ENCODE measurements at regions not wholly inside any gene's neighbourhood (a gene's known extent, or its start where the extent isn't known, plus 50 kb on each side); places are given as distances from the start of the nearest gene placed in this dataset.
"Not testable (repeated sequence)": the region's sequence is repeated elsewhere in the genome, so short reads cannot be mapped to it uniquely, and the experiment has no call there.

DNA sequence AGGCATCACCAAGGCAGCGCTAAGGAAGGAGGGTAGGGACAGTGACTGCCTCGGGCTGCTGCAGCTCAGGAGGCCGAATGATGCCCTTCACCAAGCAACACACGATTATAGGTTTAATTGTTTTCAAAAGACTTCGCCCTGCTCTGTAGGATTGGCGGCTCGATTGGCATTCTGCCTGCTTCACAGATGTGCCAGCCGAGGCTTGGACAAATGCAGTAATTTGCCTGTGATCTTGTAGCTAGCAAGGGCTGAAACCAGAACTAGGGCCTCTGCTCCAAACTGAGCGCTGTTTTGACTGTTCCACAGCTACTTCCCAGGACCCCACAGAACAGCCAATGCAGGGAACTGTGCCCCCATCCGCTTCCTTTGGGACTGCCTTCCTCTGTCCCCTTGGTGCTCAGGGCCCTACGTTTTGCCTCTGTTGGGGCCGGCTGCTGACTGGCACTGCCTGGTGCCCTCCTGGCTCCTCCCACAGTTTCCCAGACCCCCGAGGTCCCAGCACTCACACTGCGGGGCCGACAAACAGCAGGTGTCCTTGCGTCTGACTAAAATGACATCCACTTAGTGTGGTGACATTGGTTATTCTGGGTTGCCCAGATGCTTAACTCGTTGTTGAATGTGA, 62.6 kb upstream of the EN2 start:
- CTCF ChIA-PET, result interaction anchor here (0.9 kb wide), 1 partner anchor 16 kb away, joined by 3 read pairs; no protein-coding TSS in a partner anchor
- no peak overlapping the region for H3K4me3 Mint-ChIP-seq
- no peaks in the 10 kb centered on the region for H3K9me3 Mint-ChIP-seq (ENCODE audit: low read depth)
- no peaks in the 10 kb centered on the region for H3K36me3 Mint-ChIP-seq
- H3K4me1 Mint-ChIP-seq, result no peaks in the 10 kb centered on the region
- DNase-seq (no peak), ATAC-seq (no peak)
- H3K27me3 Mint-ChIP-seq, result peaks cover 6% of the 10 kb centered on the region
- H3K27ac Mint-ChIP-seq, result no peak overlapping the region

DNA sequence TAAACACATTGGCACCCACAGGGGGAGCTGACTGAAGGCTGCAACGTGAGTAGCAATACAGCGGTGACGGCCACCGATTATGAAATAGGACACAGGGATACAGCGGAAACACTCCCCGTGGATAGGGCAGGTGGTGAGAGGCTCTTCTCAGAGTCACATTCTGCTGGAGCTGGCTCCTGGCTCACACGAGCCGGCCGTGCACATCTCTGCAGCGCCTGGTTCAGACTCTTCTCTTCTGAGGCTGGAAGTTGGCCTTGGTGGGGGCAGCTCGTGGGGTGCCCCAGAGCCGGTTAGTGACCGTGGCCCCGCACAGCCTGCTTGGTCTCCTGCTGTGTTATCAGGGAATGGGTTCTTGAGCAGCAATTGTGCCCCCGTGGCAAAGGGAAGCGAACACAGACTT, 61.3 kb upstream of the EN2 start:
- H3K9me3 Mint-ChIP-seq (ENCODE audit: low read depth), result no peaks in the 10 kb centered on the region
- ATAC-seq, result no peak

DNA sequence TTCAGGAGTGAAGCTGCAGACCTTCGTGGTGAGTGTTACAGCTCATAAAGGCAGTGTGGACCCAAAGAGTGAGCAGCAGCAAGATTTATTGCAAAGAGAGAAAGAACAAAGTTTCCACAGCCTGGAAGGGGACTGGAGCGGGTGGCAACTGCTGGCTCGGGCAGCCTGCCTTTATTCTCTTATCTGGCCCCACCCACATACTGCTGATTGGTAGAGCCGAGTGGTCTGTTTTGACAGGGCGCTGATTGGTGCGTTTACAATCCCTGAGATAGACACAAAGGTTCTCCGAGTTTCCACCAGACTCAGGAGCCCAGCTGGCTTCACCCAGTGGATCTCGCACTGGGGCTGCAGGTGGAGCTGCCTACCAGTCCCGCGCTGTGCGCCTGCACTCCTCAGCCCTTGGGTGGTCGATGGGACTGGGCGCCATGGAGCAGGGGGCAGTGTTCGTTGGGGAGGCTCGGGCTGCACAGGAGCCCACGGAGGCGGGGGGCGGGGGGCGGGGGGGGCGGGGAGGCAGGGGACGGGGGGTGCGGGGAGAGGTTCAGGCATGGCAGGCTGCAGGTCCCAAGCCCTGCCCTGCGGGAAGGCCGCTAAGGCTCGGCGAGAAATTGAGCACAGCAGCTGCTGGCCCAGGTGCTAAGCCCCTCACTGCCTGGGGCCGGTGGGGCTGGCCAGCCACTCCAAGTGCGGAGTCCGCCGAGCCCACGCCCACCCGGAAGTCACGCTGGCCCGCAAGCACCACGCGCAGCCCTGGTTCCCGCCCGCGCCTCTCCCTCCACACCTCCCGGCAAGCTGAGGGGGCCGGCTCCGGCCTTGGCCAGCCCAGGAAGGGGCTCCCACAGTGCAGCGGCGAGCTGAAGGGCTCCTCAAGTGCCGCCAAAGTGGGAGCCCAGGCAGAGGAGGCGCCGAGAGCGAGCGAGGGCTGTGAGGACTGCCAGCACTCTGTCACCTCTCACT, 59.9 kb upstream of the EN2 start:
- not testable (repeated sequence) for H3K9me3 Mint-ChIP-seq (ENCODE audit: low read depth); H3K4me3 Mint-ChIP-seq; ATAC-seq; H3K27me3 Mint-ChIP-seq; H3K36me3 Mint-ChIP-seq; H3K27ac Mint-ChIP-seq; H3K4me1 Mint-ChIP-seq; DNase-seq
- CTCF ChIA-PET, result interaction anchor here (1.6 kb wide), 1 partner anchor 201 kb away, joined by 3 read pairs; no protein-coding TSS in a partner anchor

More for the DNA sequence above, 61.3 kb upstream of the EN2 start:
- Mint-ChIP-seq H3K4me3 (no peak overlapping the region), H3K27me3 (peaks cover 6% of the 10 kb centered on the region), H3K36me3 (no peaks in the 10 kb centered on the region), H3K27ac (no peak overlapping the region), H3K4me1 (no peaks in the 10 kb centered on the region)
- CTCF ChIA-PET, result interaction anchor here (1.6 kb wide), 1 partner anchor 202 kb away, joined by 3 read pairs; no protein-coding TSS in a partner anchor
- DNase-seq, result no peak

DNA sequence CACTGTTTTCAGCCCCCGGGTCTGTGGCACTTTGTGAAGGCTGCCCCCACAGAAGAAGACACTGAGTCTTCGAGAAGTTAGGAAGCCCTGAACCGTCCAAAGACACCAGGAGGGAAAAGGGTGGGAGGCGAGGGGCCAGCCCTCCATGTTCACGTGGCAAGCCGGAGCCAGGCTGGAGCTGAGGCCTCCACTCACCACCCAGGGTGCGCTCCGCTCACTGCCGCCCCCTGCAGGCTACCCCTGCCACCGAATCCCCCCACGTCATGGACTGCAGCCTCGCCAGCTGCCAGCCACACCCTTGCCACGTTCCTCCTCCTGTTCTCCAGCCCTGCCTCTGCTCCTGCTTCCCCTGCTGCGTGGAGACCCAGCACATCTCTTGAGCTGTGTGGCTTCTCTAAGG, 59.0 kb upstream of the EN2 start:
- H3K4me3 Mint-ChIP-seq, result no peak overlapping the region
- no peak overlapping the region for H3K27ac Mint-ChIP-seq
- no peaks in the 10 kb centered on the region for H3K36me3 Mint-ChIP-seq
- CTCF ChIA-PET, result no interaction called here
- ATAC-seq (no peak), DNase-seq (no peak)
- no peaks in the 10 kb centered on the region for H3K4me1 Mint-ChIP-seq
- H3K27me3 Mint-ChIP-seq, result peaks cover 6% of the 10 kb centered on the region
- no peaks in the 10 kb centered on the region for H3K9me3 Mint-ChIP-seq (ENCODE audit: low read depth)

DNA sequence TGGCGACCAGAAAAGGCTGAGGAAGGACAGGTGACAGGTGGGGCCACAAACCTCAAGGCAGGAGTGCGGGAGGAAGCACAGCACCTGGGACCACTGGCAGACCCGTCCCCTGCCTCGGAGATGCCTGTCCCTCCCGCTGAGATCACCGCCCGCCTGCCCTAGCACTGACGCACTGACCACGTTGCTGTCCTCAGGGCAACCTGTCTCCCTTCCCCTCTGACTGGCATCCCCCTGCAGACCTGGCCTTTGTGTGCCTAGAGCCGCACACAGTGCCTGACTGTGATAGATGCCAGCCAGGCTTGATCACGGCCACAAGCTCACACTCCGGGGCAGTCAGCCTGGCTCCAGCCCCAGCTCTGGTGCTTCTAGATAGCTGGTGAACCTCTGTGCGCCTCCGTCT, 58.4 kb upstream of the EN2 start:
- Mint-ChIP-seq H3K9me3 (ENCODE audit: low read depth) (no peaks in the 10 kb centered on the region), H3K4me1 (no peaks in the 10 kb centered on the region), H3K4me3 (no peak overlapping the region), H3K27ac (no peak overlapping the region), H3K36me3 (no peaks in the 10 kb centered on the region), H3K27me3 (peaks cover 9% of the 10 kb centered on the region)
- CTCF ChIA-PET, result no interaction called here
- ATAC-seq (no peak), DNase-seq (no peak)

DNA sequence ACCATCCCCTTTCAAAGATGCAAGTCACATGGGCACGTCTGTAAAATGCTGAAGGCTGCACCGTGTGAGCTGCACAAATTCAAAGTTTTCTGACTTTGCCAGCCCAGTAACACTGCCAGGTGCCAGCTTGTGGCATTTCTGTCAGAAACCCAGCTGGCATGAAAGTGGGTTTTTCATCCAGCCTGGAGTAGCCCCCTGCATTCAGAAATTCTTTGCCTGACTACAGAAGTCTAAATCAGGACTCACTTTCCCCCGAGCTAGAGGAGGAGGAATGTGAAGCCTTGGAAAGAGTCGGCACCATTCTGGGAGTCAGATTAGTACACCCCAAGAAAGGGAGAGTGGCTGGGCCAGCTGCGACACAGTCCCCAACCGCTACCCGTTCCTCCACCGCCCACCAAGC, 56.7 kb upstream of the EN2 start:
- Mint-ChIP-seq H3K27me3 (peaks cover 15% of the 10 kb centered on the region), H3K9me3 (ENCODE audit: low read depth) (no peaks in the 10 kb centered on the region), H3K4me3 (no peak overlapping the region), H3K4me1 (peaks cover 5% of the 10 kb centered on the region), H3K36me3 (no peaks in the 10 kb centered on the region), H3K27ac (no peak overlapping the region)
- CTCF ChIA-PET, result interaction anchor here (0.5 kb wide), 1 partner anchor 119 kb away, joined by 3 read pairs; no protein-coding TSS in a partner anchor
- no peak for ATAC-seq
- no peak for DNase-seq

DNA sequence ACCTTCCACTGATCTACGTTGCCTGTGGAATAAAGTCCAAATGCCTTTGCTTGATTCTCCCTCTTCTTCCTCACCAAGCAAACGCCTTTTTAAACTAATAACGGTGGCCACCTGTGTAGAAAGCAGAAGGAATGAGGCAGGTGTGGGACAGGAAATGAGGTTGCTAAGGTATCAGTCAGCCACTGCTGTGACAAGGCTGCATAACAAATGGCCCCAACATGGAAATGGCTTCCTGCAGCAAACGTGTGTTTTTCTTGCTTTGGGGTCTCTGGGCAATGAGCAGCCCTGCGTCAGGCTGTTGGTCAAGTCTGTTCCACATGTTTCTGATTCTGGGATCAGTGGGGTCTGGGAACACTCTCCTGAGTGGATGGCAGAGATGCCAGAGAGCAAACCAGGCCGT, 56.0 kb upstream of the EN2 start:
- H3K4me1 Mint-ChIP-seq, result peaks cover 7% of the 10 kb centered on the region
- no peak overlapping the region for H3K27ac Mint-ChIP-seq
- H3K9me3 Mint-ChIP-seq (ENCODE audit: low read depth), result no peaks in the 10 kb centered on the region
- H3K4me3 Mint-ChIP-seq, result no peak overlapping the region
- peaks cover 16% of the 10 kb centered on the region for H3K27me3 Mint-ChIP-seq
- ATAC-seq (no peak), DNase-seq (no peak)
- H3K36me3 Mint-ChIP-seq, result no peaks in the 10 kb centered on the region
- CTCF ChIA-PET, result interaction anchor here (0.5 kb wide), 1 partner anchor 119 kb away, joined by 3 read pairs; no protein-coding TSS in a partner anchor

DNA sequence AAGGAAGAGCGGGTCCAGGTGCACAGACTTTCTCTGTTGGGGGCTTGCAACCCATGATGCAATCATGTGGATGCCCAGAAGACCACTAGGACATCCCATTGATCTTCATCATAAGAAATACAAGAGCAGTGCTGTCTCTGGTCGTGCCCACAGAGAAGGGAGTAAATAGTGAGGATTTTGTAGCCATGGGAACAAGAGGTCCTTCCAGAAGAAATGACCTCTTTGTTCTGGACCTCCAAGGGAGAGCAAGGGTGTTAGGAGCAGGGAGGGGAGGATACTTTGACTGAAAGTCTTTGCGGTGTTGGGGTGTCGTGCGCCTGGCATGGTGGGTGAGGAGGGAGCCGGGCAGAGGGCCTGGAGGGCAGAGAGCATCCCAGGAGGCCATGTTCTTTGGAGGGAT, 55.0 kb upstream of the EN2 start:
- Mint-ChIP-seq H3K27me3 (peaks cover 16% of the 10 kb centered on the region), H3K4me3 (no peak overlapping the region)

DNA sequence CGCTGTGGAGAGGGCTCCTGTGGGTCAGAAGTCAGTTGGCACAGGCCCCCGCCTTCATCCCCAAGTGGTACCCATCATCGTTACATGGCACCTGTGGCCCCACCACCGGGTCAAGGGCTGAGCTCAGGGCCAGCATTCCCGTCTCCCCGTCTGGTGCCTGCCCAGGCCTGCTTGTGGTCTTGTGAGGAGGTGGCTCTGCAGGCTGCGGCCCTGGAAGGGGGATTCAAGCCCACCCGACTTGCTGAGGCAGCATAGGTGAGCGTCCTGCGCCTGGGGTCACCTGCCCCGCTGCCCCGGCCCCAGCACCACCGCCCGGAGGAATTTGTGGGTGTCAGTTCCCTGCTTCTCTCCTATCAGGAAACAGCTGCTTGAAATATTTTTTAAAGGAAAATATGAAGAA, 53.0 kb upstream of the EN2 start:
- H3K9me3 Mint-ChIP-seq (ENCODE audit: low read depth), result no peaks in the 10 kb centered on the region
- no peak overlapping the region for H3K4me3 Mint-ChIP-seq
- no peak for DNase-seq
- no peak overlapping the region for H3K27ac Mint-ChIP-seq
- no peaks in the 10 kb centered on the region for H3K36me3 Mint-ChIP-seq
- ATAC-seq, result no peak
- H3K27me3 Mint-ChIP-seq, result peaks cover 23% of the 10 kb centered on the region
- H3K4me1 Mint-ChIP-seq, result peaks cover 7% of the 10 kb centered on the region
- CTCF ChIA-PET, result no interaction called here

More for the DNA sequence above, 55.0 kb upstream of the EN2 start:
- Mint-ChIP-seq H3K4me1 (peaks cover 7% of the 10 kb centered on the region), H3K36me3 (no peaks in the 10 kb centered on the region), H3K27ac (no peak overlapping the region), H3K9me3 (ENCODE audit: low read depth) (no peaks in the 10 kb centered on the region)
- CTCF ChIA-PET, result no interaction called here
- no peak for ATAC-seq
- DNase-seq, result no peak

DNA sequence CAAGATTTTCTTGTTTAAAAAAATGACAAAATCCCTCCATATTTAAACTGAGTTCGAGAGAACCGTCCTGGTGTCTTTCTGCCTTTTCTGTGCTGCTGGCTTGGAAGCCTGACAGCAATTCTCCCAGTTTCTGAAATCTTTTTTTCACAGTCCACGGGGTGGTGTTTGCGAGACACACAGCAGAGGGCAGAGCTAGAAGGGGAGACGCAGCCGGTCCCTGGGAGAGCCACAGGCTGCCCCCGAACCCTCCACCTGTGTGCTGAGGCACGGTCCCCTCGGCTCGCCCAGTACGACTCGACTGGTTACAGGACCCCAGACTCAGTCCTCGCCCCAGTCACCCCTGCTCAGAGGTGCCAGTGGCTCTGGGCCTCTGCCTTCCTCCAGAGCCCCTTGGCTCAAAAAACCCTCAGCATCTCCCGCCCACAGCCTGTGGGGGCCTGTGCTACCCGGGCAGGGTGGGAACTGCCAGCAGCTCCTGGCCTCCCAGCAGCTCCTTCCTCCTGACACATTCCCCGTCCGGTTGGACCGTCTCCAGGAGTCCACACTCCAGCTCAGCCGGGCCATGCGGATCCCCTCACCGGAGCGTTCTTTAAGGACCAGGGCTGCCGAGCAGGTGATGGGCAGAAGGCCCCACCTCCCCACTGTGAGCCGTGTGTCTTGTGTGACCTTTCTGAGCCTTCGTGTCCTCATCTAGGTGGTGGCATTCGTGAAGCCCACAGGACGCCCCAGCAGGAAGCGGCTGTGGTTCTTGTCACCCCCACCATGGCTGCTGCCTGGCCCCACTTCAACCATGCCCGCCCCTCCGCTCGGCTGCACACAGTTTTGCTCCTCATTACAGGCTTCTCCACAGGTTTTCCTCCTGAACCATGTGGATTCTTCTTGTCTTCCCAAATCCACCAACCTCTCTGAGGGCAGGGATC, 52.3 kb upstream of the EN2 start:
- peak; percentile 65 for ATAC-seq
- Mint-ChIP-seq H3K27ac (no peak overlapping the region), H3K4me1 (peaks cover 7% of the 10 kb centered on the region), H3K27me3 (peaks cover 23% of the 10 kb centered on the region), H3K9me3 (ENCODE audit: low read depth) (no peaks in the 10 kb centered on the region), H3K4me3 (no peak overlapping the region), H3K36me3 (no peaks in the 10 kb centered on the region)
- CTCF ChIA-PET, result no interaction called here
- DNase-seq, result peak; percentile 46

DNA sequence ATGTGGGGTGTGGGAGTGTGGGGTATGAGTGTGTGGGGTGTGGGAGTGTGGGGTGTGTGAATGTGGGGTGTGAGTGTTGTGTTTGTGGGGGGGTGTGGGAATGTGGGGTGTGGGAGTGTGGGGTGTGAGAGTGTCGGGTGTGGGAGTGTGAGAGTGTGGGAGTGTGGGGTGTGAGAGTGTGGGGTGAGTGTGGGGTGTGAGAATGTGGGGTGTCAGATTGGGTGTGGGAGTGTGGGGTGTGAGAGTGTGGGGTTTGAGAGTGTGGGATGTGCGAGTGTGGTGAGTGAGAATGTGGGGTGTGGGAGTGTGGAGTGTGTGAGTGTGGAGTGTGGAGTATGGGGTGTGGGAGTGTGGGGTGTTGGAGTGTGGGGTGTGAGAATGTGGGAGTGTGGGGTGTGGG, 50.1 kb upstream of the EN2 start:
- peaks cover 7% of the 10 kb centered on the region for H3K4me1 Mint-ChIP-seq
- H3K27ac Mint-ChIP-seq, result no peak overlapping the region
- ATAC-seq (no peak), DNase-seq (no peak)
- H3K9me3 Mint-ChIP-seq (ENCODE audit: low read depth), result no peaks in the 10 kb centered on the region
- no peak overlapping the region for H3K4me3 Mint-ChIP-seq
- H3K27me3 Mint-ChIP-seq, result peaks cover 20% of the 10 kb centered on the region
- no peaks in the 10 kb centered on the region for H3K36me3 Mint-ChIP-seq
- CTCF ChIA-PET, result no interaction called here

Data from activated CD8-positive, alpha-beta memory T cell treated with anti-CD3 and anti-CD28 coated beads, Interleukin-2, amount 10 ng/mL, durations not matched to agents 7 days and 5 days (primary cell).